ENCODE measurements at regions not wholly inside any gene's neighbourhood (a gene's known extent, or its start where the extent isn't known, plus 50 kb on each side); places are given as distances from the start of the nearest gene placed in this dataset.

DNA sequence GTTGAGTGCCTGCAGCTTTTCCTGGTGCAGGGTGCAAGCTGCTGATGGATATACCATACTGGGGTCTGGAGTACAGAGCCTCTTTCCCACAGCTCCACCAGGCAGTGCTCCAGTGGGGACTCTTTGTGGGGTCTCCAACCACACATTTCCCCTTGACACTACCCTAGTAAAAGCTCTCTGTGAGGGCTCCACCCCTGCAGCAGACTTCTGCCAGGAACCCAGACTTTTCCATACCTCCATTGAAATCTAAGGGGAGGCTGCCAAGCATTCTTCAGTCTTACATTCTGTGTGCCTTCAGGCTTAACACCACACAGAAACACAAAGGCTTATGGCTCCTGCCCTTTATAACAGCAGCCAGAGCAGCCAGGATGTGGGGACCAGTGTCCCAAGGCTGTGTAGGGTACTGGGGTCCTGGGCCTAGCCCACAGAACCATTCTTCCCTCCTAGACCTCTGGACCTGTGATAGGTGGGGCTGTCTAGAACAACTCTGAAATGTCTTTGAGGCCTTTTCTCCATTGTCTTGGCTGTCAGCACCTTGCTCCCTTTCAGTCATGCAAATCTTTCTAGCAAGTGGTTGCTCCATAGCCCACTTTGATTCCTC is 65.7 kb downstream of the TBXT start:
- Histone ChIP-seq H3K4me3 (no peak overlapping the region), H3K27me3 (no peaks in the 10 kb centered on the region), H3K27ac (no peak overlapping the region), H3K9me3 (peaks cover 0 to 9% (median 4%) of the 10 kb centered on the region in 4 donors), H3K4me1 (peaks cover 0 to 5% (median 0%) of the 10 kb centered on the region in 4 donors), H3K36me3 (no peaks in the 10 kb centered on the region)
- ATAC-seq (ENCODE audit: low FRiP score in 2 of 2) = no peak
- no peak for TF ChIP-seq EP300 (IDR thresholded peaks at IDR 0.05)
- TF ChIP-seq POLR2A (IDR thresholded peaks at IDR 0.05) = no peak
- TF ChIP-seq, protein P1, sequence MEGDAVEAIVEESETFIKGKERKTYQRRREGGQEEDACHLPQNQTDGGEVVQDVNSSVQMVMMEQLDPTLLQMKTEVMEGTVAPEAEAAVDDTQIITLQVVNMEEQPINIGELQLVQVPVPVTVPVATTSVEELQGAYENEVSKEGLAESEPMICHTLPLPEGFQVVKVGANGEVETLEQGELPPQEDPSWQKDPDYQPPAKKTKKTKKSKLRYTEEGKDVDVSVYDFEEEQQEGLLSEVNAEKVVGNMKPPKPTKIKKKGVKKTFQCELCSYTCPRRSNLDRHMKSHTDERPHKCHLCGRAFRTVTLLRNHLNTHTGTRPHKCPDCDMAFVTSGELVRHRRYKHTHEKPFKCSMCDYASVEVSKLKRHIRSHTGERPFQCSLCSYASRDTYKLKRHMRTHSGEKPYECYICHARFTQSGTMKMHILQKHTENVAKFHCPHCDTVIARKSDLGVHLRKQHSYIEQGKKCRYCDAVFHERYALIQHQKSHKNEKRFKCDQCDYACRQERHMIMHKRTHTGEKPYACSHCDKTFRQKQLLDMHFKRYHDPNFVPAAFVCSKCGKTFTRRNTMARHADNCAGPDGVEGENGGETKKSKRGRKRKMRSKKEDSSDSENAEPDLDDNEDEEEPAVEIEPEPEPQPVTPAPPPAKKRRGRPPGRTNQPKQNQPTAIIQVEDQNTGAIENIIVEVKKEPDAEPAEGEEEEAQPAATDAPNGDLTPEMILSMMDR (IDR thresholded peaks at IDR 0.05) = no peak
- no peak for TF ChIP-seq POLR2AphosphoS5 (IDR thresholded peaks at IDR 0.05)
- no peak for DNase-seq

DNA sequence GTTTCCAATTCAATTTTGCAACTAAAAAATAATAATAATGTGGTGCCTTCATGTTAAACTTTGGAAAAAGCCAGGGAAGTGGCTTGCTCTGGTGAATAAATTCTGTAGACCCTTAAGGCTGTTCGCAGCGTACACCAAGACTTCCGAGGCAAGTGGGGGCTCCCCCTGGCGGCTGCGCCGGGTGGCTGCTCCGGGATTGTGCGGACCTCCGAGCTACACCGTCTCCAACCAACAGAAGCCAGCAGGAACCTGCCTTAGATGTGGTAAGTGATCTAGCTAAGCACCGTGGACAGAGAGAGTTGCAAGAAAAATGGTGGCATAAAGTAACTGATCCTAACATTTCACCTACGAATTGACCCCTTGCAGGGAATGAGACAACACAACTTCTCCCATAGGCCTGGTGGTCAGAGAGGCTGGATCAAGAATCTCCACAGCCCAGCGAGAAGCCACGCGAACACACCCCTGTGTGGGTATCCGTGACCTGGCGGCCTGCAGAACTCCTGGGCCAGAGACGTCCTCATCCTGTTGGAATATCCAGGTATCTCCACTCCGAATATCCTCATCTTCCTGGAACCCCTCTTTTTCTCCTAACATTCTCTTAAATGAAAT is 69.6 kb downstream of the TBXT start:
- Histone ChIP-seq H3K27me3 (no peaks in the 10 kb centered on the region), H3K27ac (no peak overlapping the region), H3K9me3 (peaks cover 0 to 9% (median 4%) of the 10 kb centered on the region in 4 donors), H3K36me3 (no peaks in the 10 kb centered on the region), H3K4me1 (peaks cover 0 to 5% (median 0%) of the 10 kb centered on the region in 4 donors), H3K4me3 (peak overlapping the region in 3 of 4 donors; percentile 11 to 38 (median 24))
- DNase-seq = peak; percentile 65 to 95
- no peak for TF ChIP-seq EP300 (IDR thresholded peaks at IDR 0.05)
- TF ChIP-seq, protein P1 (IDR thresholded peaks at IDR 0.05) = peak; percentile 48 to 68 (median 58)
- ATAC-seq (ENCODE audit: low FRiP score in 2 of 2) = peak; percentile 84 to 96
- 28 to 33% methylated on average over 19 of the region's 19 CpGs for WGBS, 2 donors

DNA sequence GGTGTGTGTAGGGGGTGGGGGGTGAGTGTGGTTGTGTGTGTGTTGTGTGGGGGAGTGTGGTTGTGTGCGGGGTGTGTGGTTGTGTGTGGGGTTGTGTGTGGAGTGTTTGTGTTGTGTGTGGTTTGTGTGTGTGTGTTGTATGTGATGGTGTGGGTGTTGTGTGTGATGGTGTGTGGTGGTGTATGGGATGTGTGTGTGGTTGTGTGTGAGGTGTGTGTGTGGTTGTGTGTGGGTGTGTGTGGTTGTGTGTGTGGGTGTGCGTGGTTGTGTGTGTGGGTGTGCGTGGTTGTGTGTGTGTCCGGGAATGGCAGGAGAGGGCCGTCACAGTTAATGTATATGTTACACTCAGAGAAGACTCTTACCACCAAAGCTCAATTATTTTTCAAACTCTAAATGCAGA is 79.8 kb downstream of the TBXT start:
- DNase-seq = no peak
- TF ChIP-seq EP300 (IDR thresholded peaks at IDR 0.05) (no peak), POLR2A (IDR thresholded peaks at IDR 0.05) (no peak), POLR2AphosphoS5 (IDR thresholded peaks at IDR 0.05) (no peak)
- TF ChIP-seq, protein P1 (IDR thresholded peaks at IDR 0.05) = no peak
- WGBS, 2 donors = 72 to 90% methylated on average over 5 of the region's 5 CpGs
- peak in 1 of 2 donors; percentile 45 for ATAC-seq (ENCODE audit: low FRiP score in 2 of 2)
- H3K27ac ChIP-seq = no peak overlapping the region
- H3K27me3 ChIP-seq = no peaks in the 10 kb centered on the region
- H3K9me3 ChIP-seq = no peaks in the 10 kb centered on the region
- no peak overlapping the region for H3K4me3 ChIP-seq
- H3K4me1 ChIP-seq = no peaks in the 10 kb centered on the region
- no peaks in the 10 kb centered on the region for H3K36me3 ChIP-seq

DNA sequence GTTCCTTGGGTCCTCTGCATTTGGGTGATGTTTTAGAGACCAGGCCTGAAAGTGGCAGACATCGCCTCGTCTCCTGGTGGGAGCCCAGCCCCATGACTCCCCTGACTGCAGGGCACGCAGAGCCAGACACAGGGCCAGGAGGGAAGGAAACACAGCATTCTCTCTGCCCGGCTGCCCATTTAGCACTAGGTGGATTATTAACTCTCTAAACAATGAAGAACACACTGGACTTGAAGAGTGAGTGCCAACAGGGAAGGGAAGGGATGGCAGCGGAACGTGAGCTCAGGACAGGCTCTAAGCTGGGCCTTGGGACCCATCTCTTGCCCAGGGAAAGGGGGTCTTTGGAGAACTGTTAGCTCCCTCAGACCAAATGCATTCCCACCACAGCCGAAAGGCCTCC is 80.4 kb downstream of the TBXT start:
- 82 to 89% methylated on average over 6 to 7 of the region's 7 CpGs for WGBS, 2 donors
- Histone ChIP-seq H3K4me1 (no peaks in the 10 kb centered on the region), H3K9me3 (no peaks in the 10 kb centered on the region), H3K27ac (no peak overlapping the region), H3K4me3 (no peak overlapping the region), H3K36me3 (no peaks in the 10 kb centered on the region), H3K27me3 (no peaks in the 10 kb centered on the region)
- TF ChIP-seq, protein P1 (IDR thresholded peaks at IDR 0.05) = no peak
- TF ChIP-seq POLR2AphosphoS5 (IDR thresholded peaks at IDR 0.05) (no peak), EP300 (IDR thresholded peaks at IDR 0.05) (no peak), POLR2A (IDR thresholded peaks at IDR 0.05) (no peak)
- DNase-seq (no peak), ATAC-seq (ENCODE audit: low FRiP score in 2 of 2) (no peak)

DNA sequence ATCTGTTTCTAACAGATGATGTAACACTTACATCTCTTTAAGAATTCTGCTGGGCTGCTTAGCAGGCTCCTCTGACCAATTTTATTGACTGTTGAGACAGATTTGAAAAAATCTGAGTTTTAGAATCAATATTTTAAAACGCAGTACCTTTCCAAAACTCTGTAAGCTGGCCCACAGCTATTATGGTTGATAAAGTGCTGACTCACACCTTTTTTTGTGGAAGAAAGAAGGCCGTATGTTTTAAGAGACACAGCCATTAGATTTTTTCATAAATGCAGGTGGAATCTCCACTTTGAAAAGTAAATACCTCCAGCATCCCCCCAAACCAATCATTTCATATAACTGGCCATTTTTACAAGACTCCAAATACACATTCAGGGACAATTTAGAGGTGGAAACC is 82.2 kb downstream of the TBXT start:
- Histone ChIP-seq H3K27me3 (no peaks in the 10 kb centered on the region), H3K4me1 (no peaks in the 10 kb centered on the region), H3K27ac (no peak overlapping the region), H3K9me3 (no peaks in the 10 kb centered on the region), H3K36me3 (no peaks in the 10 kb centered on the region), H3K4me3 (no peak overlapping the region)
- WGBS, 2 donors = 52 to 57% methylated on average over 2 of the region's 2 CpGs
- no peak for DNase-seq
- TF ChIP-seq POLR2AphosphoS5 (IDR thresholded peaks at IDR 0.05) (no peak), EP300 (IDR thresholded peaks at IDR 0.05) (no peak), POLR2A (IDR thresholded peaks at IDR 0.05) (no peak)
- TF ChIP-seq, protein P1 (IDR thresholded peaks at IDR 0.05) = no peak
- ATAC-seq (ENCODE audit: low FRiP score in 2 of 2) = no peak
